Kidney tubule cell (primary cell): ENCODE measurements at regions not wholly inside any gene's neighbourhood (a gene's known extent, or its start where the extent isn't known, plus 50 kb on each side); places are given as distances from the start of the nearest gene placed in this dataset.

Experiments used
- DNase-seq: peaks from one replicate; pipeline ENCODE4 v3.0.0-alpha.2; 2018; ENCODE audit warnings: low spot score

DNA sequence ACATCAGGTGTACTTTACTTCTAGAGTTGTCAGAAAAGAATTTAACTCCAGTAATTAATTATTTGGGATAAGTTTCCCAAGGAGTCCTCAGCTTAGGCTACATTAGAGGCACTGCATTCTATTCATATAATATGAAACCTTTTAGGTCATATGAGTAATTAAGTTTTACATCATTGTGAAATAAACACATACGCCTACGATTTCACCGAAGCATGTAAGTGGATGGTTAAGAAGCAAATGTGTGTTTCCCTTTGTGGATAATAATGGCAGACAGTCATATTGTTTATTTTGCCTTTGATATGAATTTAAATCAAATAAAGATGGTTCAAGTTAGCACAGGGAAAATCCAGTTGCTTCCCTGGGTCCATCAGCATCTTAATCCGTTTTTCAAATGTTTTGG lies 535.9 kb upstream of the ATP11B start:
- DNase-seq, result no peak

- DNase-seq, result peak; percentile 61
Observed at GRCh38 chr3:182258538-182259177, 534.6 kb upstream of the ATP11B start.

DNA sequence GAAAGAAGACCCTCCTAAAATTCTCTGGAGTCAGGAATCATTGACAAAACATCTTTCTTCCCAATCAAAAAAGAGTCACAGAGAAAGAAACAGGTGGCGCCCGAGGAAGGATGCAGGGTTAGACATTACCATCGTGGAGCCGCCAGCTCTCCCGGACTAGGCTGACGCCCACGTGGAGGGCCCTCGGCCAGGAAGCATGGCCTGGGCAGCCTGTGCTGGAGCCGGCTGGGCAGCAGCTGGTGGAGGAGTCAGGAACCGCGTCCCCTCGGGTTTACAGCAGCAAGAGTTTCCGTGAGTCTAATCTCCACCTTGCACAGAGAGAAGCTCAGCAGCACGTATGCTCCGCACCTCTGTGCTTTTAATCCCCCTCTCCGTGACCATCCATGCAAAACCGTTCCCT lies 533.7 kb upstream of the ATP11B start:
- peak; percentile 47 for DNase-seq

DNA sequence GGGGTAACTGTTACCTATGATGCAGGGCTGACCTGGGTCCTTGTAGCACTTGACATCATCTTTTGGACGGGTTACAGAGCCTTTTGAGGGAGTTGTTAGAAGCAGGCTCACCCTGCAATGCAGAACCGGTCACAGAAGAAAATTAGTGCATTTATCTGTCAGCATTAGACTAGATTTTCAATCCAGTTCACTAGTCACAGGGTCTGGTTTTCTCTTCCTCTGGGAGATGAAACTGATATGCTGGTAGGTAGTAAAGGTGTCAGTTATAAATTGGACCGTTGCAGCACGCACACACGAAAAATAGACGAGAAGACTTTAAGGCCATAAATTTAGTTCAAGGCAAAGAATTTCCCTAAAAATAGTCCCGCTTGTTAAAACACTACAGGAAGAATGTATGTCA lies 532.3 kb upstream of the ATP11B start:
- DNase-seq, result no peak

DNA sequence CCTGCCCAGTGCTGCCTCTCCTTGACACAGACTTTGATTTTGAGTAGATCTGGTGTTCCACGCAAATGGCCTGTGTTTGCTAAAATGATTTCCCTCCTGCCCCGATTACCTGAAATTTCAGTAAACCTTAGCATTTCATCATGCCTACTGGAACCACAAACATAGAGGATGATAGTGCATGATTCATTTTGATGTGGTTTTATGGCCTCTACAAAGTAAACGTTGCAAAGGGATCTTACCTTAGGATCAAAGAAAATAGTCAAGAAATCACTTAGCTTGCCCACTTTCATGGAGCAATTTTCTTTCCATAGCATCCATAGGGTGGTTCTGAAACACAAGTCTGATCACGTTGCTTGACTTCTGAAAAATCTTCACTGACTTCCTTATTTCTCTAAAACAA lies 524.6 kb upstream of the ATP11B start:
- DNase-seq, result no peak

DNA sequence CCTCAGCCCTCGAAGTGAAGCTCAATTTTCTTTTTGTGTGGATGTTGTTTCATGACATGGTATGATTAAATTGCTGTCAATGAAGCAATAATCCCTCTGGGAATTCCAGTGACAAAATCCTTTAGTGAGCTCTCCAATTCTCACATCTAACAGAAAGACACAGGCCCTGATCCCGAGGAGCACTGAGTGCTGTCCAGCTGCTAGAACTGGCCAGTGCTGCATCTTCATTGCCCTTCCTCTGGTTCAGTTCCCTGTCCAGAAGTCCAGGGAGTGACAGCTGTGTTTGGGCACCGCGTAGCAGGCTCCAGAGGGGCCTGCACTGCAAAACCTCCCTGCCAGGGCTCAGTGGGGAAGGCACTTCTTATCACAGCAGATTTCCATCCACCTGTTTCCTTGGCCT lies 516.8 kb upstream of the ATP11B start:
- no peak for DNase-seq

- peak; percentile 15 for DNase-seq
Observed at GRCh38 chr3:182284793-182285192, 508.5 kb upstream of the ATP11B start.

DNA sequence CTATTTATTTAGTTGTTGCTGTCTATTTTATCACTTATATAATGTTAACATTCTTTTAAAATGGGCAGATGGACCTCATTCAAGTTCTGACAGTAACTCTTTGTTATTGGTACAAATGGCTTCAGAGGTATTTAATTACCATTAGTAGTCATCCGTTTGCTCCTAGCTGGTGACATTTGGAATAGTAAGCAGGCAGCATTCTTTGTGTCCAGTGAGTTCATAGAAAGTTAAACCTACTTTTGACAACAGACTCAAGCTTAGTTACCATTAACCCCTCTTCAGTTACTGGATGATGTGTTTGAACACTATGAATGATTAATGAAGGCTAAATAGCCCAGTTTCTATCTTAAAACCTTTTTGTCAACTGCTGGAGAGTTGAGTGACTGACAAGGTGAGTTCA lies 500.7 kb upstream of the ATP11B start:
- peak; percentile 80 for DNase-seq

GRCh38 chr3:182294256-182294655 lies 499.0 kb upstream of the ATP11B start:
- peak; percentile 86 for DNase-seq

DNA sequence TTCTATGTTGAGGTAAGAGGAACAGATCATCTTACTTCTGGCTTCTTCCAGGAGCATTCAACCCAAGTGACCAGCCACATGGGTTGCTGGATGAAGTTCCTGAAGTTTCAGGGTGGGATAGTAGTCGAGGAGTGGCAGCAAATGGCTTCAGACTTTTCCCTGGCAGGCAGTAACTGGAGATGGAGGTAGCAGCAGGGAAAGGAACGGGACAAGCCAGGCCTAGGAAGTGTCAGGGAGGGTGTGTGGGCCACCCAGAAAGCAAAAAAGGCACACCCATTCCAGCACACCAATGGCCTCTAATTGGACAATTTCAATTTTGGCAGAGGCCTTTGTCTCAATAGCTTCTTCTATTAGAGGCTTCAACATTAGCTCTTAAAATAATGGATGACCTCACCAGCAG lies 498.6 kb upstream of the ATP11B start:
- DNase-seq, result no peak

DNA sequence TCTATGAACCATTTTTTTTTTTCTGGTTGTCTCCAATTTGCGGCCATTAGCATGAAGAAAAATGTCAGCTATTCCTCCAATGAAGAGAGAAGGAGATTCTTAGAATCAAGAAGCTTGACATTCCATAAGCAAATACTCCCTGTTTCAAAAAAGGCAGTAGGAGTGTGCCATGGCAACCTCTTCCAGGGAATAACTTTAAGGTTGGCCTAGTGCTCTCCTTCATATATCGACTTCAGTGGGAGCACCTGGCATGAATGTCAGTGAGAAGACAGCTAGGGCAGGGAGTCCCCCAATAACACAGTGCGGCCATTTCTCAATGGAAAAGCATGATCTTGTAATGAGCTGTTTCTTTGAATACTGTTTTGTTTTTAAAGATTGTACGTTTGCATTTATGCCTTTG lies 493.0 kb upstream of the ATP11B start:
- no peak for DNase-seq

- no peak for DNase-seq
Observed at GRCh38 chr3:182303169-182303568, 490.1 kb upstream of the ATP11B start.

DNA sequence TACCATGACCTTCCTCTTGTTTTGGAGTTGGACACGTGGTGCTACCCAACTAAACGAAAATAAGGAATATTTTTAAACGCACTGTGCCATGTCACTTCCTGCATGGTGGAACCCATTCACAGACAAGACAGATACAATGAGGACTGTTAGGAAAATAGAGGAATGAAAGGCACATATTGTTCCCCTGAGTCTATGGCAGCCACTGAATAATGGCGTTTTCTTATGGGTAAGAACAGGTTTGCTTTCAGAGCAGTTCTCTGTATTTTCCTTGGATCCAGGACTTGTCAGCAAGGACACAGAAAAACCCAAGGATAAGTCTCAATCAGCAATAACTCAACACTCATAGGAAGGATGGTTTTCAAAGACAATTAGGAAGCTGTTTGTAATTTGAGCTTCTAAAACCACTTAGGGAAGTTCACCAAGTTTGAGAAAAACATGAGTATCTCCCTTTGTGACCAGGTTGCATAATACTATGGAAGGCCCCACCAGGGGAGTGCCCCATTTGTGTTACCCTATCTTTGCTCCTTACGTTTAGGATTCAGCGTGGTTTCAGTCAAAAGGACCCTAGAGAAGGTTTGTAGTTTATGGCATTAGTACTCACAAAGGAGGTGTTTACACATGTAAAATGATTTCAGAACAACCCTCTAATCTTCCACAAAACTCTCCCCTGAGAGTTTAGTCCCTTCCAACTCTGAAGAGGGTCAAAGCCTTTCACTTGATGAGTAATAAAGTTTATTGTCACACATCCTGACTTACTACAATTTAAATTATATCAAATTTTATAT lies 487.2 kb upstream of the ATP11B start:
- DNase-seq, result no peak

GRCh38 chr3:182308328-182308727 lies 485.0 kb upstream of the ATP11B start:
- DNase-seq, result no peak

DNA sequence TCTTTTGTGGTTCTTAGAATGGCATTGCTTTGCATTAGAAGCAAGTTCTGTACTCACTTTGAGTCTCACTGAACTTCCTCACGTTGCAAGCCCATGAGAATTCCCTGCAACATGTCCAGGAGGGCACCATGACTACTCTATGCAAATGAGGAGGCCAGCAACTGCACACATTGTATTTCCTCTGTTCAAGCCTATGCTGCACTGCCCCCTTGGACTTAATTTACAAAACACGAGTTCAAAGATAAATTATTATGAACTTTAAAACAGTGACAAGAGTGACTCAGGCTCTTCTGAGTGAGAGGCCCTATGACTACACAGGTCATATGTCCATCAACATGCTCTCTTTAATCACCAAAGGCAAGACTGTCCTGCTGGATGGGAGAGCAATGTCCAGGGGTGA lies 484.2 kb upstream of the ATP11B start:
- peak; percentile 78 for DNase-seq

- no peak for DNase-seq
Observed at GRCh38 chr3:182315313-182315712, 478.0 kb upstream of the ATP11B start.

DNA sequence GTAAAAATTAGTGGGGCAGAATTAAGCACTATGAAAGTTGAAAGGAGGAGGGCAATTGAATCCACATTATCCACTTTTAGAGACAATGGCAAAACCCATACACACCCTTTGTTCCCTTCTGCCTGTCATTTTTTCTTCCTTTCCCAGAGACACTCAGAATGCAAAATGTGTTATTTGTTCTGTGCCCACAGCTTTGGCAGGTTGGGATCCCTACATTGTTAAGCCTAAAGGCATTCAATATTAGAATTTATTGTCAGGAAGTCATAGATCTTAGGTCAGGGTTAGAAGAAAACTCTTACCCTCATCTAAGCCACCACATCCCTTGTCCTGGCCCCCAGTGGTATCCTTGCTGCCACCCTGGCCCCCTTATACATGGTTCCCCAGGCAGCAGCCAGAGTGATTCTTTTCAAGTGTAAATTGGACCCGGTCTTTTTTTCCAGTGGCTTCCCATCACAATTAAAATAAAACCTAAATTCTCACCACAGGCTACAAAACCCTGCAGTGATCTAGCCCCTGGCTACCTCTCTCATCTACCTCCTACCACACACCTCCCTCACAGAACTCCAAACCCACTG lies 470.1 kb upstream of the ATP11B start:
- DNase-seq, result peak; percentile 8

GRCh38 chr3:182323898-182324297 lies 469.4 kb upstream of the ATP11B start:
- peak; percentile 91 for DNase-seq

DNA sequence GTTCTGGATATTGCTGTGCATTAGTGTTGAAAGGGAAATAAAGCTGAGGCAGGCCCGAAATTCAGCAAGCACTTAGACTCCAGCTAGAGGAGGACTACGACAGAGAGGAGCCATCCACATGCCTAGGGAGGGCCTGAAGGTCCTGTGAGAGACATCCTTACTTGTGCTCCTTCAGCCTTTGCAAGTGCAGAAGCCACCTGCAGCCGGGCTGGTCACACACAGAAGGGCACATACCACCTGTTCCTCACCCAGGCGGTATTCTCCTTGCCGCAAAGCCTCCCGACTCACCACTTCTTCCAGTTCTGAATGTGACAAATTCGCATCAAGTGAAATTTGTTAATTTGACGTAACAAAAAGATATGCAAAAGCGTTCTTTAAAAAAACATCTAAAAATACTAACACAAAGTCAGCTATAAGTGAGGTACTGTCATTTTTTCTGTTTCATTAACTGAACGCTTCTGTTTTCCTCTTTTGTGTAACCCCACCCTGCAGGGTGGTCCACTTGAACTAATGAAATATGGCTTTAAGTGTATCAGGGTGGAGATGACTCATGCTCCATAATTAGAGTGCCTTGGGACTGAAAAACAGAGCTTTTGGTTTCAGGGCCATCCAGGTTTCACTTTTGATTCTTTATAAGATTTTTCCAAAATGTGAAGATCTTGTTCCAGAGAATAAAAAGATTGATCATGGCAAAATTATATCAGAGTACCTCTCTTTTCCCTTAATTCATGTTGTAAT lies 467.9 kb upstream of the ATP11B start:
- peak; percentile 45 for DNase-seq

- peak; percentile 95 for DNase-seq
Observed at GRCh38 chr3:182327196-182327681, 466.1 kb upstream of the ATP11B start.

GRCh38 chr3:182330646-182331045 lies 462.7 kb upstream of the ATP11B start:
- DNase-seq, result no peak

GRCh38 chr3:182331341-182331740 lies 462.0 kb upstream of the ATP11B start:
- DNase-seq, result peak; percentile 19

DNA sequence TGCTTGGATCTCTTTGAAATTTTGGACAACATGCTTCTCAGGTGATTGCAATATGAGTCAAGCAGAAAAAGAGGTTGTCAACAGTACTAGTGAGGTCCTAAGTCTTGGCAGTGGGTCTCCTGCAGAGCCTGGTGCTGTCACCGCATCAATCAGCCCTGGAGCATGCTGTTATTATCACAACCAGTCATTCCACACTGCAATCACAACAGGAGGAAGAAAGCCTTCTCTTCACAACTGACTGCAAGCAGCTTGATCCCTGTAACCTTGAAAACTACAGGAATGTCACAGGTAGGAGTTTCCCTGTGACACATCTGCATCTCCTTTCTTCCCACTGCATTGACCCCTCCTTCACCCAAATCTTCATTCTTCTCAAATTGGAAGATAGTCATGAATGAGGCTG lies 451.1 kb upstream of the ATP11B start:
- peak; percentile 80 for DNase-seq
